Mesendoderm (in vitro differentiated cells): ENCODE measurements at regions not wholly inside any gene's neighbourhood (a gene's known extent, or its start where the extent isn't known, plus 50 kb on each side); places are given as distances from the start of the nearest gene placed in this dataset.
"Not testable (repeated sequence)": the region's sequence is repeated elsewhere in the genome, so short reads cannot be mapped to it uniquely, and the experiment has no call there.

Source experiments
- DNase-seq: peaks from one replicate; pipeline ENCODE4 v3.0.0; 2013
- H2AK5ac ChIP-seq: 2 replicates; pipeline ENCODE4 v1.6.1; 2013; ENCODE audit warnings: low read length, inconsistent platforms
- H2BK120ac ChIP-seq: 2 replicates; pipeline ENCODE4 v1.6.1; 2013; ENCODE audit warnings: low read depth, mild to moderate bottlenecking, low read length, moderate library complexity, mixed read lengths
- H2BK15ac ChIP-seq: replicated peaks from 2 replicates; pipeline ENCODE4 v1.6.1; 2013; ENCODE audit warnings: low read depth, mild to moderate bottlenecking, moderate library complexity
- H2BK5ac ChIP-seq: 2 replicates; pipeline ENCODE4 v1.6.1; 2013; ENCODE audit warnings: low read length, inconsistent platforms
- H3K18ac ChIP-seq: 2 replicates; pipeline ENCODE4 v1.6.1; 2013; ENCODE audit warnings: mild to moderate bottlenecking, low read length, mixed read lengths
- H3K23ac ChIP-seq: one replicate; pipeline ENCODE4 v1.6.1; 2013; ENCODE audit warnings: low read length
- H3K27ac ChIP-seq: 2 replicates; pipeline ENCODE4 v1.5.1; 2013; ENCODE audit warnings: low read depth, mild to moderate bottlenecking, inconsistent platforms, low read length, moderate library complexity
- H3K27me3 ChIP-seq: 2 replicates; pipeline ENCODE4 v1.6.1; 2013; ENCODE audit warnings: low read length, control low read depth, mild to moderate bottlenecking, inconsistent platforms; ENCODE audit not compliant: insufficient read depth, poor library complexity
- H3K36me3 ChIP-seq: 2 replicates; pipeline ENCODE4 v1.6.1; 2013; ENCODE audit warnings: low read length, inconsistent platforms; ENCODE audit not compliant: control insufficient read depth, insufficient read depth
- H3K4ac ChIP-seq: one replicate; pipeline ENCODE4 v1.6.1; 2013; ENCODE audit warnings: low read depth, mild to moderate bottlenecking, low read length, moderate library complexity
- H3K4me1 ChIP-seq: 2 replicates; pipeline ENCODE4 v1.6.1; 2013; ENCODE audit warnings: low read depth, low read length, inconsistent platforms; ENCODE audit not compliant: control insufficient read depth
- H3K4me2 ChIP-seq: 2 replicates; pipeline ENCODE4 v1.6.1; 2013; ENCODE audit warnings: low read length
- H3K4me3 ChIP-seq: 2 replicates; pipeline ENCODE4 v1.5.1; 2013; ENCODE audit warnings: mild to moderate bottlenecking, low read length
- H3K56ac ChIP-seq: one replicate; pipeline ENCODE4 v1.6.1; 2013; ENCODE audit warnings: low read length
- H3K79me1 ChIP-seq: 2 replicates; pipeline ENCODE4 v1.6.1; 2013; ENCODE audit warnings: low read length, inconsistent platforms
- H3K79me2 ChIP-seq: 2 replicates; pipeline ENCODE4 v1.6.1; 2013; ENCODE audit warnings: mild to moderate bottlenecking, low read length; ENCODE audit not compliant: control insufficient read depth, insufficient read depth
- H3K9ac ChIP-seq: 2 replicates; pipeline ENCODE4 v1.6.1; 2013; ENCODE audit warnings: low read length, inconsistent platforms
- H4K5ac ChIP-seq: one replicate; pipeline ENCODE4 v1.6.1; 2013; ENCODE audit warnings: low read length
- H4K8ac ChIP-seq: one replicate; pipeline ENCODE4 v1.6.1; 2013; ENCODE audit warnings: low read depth, mild to moderate bottlenecking, control low read depth, low read length, moderate library complexity
- WGBS: extraction: QIAGEN DNeasy Blood & Tissue Kit; methylation state at CpG from one replicate; pipeline ENCODE4 v1.1.7; 2013; ENCODE audit warnings: low lambda C conversion rate, missing lambda C conversion rate; ENCODE audit not compliant: insufficient coverage; ENCODE audit errors: extremely low coverage; 5-methylcytosine and 5-hydroxymethylcytosine counted together

DNA sequence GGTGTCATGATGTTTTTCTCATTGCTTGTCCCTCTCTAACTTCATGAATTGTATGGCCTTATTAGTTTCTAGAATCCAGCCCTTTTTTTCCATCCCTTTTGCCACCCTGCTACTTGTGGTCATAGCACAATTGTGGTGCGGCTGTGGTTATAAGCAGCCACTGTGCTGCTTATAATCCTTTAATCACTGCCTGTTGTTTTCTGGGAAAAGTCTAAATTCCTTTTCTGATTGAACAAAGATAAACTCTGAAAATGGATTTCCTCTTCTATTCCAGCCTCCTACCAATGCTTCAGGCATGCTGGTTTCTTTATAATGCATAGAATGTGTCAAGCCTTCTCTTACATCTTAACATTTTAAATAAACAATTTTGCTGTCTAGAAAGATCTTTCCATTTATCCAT, 319.5 kb downstream of the C3orf38 start:
- Histone ChIP-seq H3K23ac (no peak overlapping the region), H3K9ac (no peak overlapping the region), H2BK5ac (no peak overlapping the region), H4K5ac (no peak overlapping the region), H2AK5ac (no peak overlapping the region), H3K79me2 (no peaks in the 10 kb centered on the region), H2BK15ac (no peak overlapping the region), H3K18ac (no peak overlapping the region), H3K4me3 (no peak overlapping the region), H3K36me3 (no peaks in the 10 kb centered on the region), H3K79me1 (no peaks in the 10 kb centered on the region), H3K56ac (no peak overlapping the region), H3K27me3 (no peaks in the 10 kb centered on the region), H2BK120ac (no peak overlapping the region), H3K4me2 (no peak overlapping the region), H4K8ac (no peak overlapping the region), H3K4me1 (no peaks in the 10 kb centered on the region), H3K4ac (no peak overlapping the region), H3K27ac (no peak overlapping the region)
- no CpG with 5 or more reads among the region's 1 CpG for WGBS
- DNase-seq = no peak

DNA sequence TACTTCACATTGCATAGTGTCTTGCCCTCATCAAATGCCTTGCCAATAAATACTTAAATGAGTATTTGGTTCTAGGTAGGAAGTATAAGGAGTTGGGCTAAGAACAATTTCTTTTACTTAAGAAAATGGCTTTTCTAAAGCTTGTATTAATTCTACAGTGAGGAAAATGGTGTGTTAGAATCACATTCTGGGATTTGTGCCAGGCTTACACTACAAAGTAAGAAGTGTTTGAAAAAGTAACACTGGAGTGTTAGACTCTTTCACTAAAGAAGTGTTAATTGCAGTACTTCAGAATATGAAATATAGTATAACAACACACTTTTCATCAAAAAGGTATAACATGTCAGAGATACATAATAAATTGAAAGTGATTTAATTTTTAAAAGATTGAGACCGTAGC, 328.7 kb downstream of the C3orf38 start:
- WGBS = 100% methylated on average over 1 of the region's 1 CpG
- H3K23ac ChIP-seq = no peak overlapping the region

DNA sequence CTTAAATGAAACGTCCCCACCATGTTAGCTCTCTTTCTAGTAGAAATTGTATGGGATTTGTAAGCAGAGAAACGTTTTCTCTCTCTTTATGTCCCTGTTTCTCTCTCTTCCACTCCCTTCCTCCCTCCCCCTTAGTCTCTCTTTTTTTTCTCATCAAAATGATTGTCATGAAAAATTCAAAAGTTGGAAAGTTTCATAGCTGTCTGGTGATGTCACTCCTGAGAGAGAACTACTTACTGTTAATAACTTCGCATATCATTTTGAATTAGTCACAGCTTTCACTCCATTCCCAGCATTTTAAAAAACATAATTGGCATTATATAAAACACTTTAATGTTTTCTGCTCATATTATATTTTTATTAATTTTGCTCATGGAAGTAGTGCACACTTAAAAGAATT, 331.1 kb downstream of the C3orf38 start:
- Histone ChIP-seq H3K9ac (no peak overlapping the region), H2AK5ac (no peak overlapping the region), H2BK5ac (no peak overlapping the region), H3K4me1 (no peaks in the 10 kb centered on the region), H3K18ac (no peak overlapping the region), H3K4me2 (no peak overlapping the region), H3K27me3 (no peaks in the 10 kb centered on the region), H3K27ac (no peak overlapping the region), H3K36me3 (no peaks in the 10 kb centered on the region), H3K56ac (no peak overlapping the region), H3K23ac (no peak overlapping the region), H3K79me2 (no peaks in the 10 kb centered on the region), H3K4me3 (no peak overlapping the region), H3K79me1 (no peaks in the 10 kb centered on the region), H4K5ac (no peak overlapping the region), H2BK15ac (no peak overlapping the region), H3K4ac (no peak overlapping the region), H2BK120ac (no peak overlapping the region), H4K8ac (no peak overlapping the region)
- no peak for DNase-seq
- no CpG with 5 or more reads among the region's 3 CpGs for WGBS

More for the DNA sequence above, 328.7 kb downstream of the C3orf38 start:
- Histone ChIP-seq H2AK5ac (no peak overlapping the region), H3K27me3 (no peaks in the 10 kb centered on the region), H2BK15ac (no peak overlapping the region), H3K4me3 (no peak overlapping the region), H3K27ac (no peak overlapping the region), H4K5ac (no peak overlapping the region), H3K18ac (no peak overlapping the region), H3K36me3 (no peaks in the 10 kb centered on the region), H2BK5ac (no peak overlapping the region), H3K4me2 (no peak overlapping the region), H3K4me1 (no peaks in the 10 kb centered on the region), H2BK120ac (no peak overlapping the region), H4K8ac (no peak overlapping the region), H3K79me2 (no peaks in the 10 kb centered on the region), H3K4ac (no peak overlapping the region), H3K9ac (no peak overlapping the region), H3K79me1 (no peaks in the 10 kb centered on the region), H3K56ac (no peak overlapping the region)
- no peak for DNase-seq

DNA sequence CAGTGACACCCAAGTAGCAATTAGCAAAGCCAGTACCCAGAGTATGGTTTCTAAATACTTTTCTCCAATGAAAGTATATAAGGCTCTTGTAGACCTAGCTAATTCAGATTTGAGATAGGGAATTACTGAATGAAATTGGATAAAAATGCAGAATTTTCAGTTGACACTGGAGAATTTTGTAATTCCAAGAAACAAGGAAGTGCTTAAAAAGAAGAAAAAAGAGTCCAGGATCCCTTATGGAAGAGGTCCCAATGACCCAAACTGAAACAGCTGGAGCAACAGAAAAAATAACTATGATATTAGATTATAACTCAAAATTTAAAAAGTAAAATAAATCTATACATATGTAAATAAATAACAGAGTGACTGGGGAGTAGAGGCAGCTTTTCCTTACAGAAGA, 335.2 kb downstream of the C3orf38 start:
- Histone ChIP-seq H3K56ac (no peak overlapping the region), H3K79me1 (no peaks in the 10 kb centered on the region), H3K9ac (no peak overlapping the region), H3K18ac (no peak overlapping the region), H3K36me3 (no peaks in the 10 kb centered on the region), H3K4me1 (no peaks in the 10 kb centered on the region), H3K27ac (no peak overlapping the region), H2BK5ac (no peak overlapping the region), H3K23ac (no peak overlapping the region), H2BK15ac (no peak overlapping the region), H2BK120ac (no peak overlapping the region), H3K27me3 (no peaks in the 10 kb centered on the region), H3K4me2 (no peak overlapping the region), H3K79me2 (no peaks in the 10 kb centered on the region), H3K4ac (no peak overlapping the region), H4K5ac (no peak overlapping the region), H2AK5ac (no peak overlapping the region), H3K4me3 (no peak overlapping the region), H4K8ac (no peak overlapping the region)
- DNase-seq = no peak

DNA sequence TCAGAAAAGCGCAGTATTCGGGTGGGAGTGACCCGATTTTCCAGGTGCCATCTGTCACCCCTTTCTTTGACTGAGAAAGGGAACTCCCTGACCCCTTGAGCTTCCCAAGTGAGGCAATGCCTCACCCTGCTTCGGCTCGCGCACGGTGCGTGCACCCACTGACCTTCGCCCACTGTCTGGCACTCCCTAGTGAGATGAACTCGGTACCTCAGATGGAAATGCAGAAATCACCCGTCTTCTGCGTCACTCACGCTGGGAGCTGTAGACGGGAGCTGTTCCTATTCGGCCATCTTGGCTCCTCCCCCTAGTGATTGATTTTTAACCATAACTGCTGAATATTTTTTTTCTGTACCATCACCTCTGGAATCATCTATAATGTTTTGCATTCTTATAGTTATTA, 359.1 kb downstream of the C3orf38 start:
- H3K4me3 ChIP-seq, H3K4ac ChIP-seq, H3K79me1 ChIP-seq, H4K8ac ChIP-seq, H2BK5ac ChIP-seq, H3K36me3 ChIP-seq, H3K27me3 ChIP-seq, H2BK15ac ChIP-seq, H3K27ac ChIP-seq, DNase-seq, H2BK120ac ChIP-seq, H4K5ac ChIP-seq, H2AK5ac ChIP-seq, H3K56ac ChIP-seq, H3K4me1 ChIP-seq, H3K9ac ChIP-seq, H3K18ac ChIP-seq, H3K23ac ChIP-seq, H3K79me2 ChIP-seq, H3K4me2 ChIP-seq: not testable (repeated sequence)
- WGBS = no CpG with 5 or more reads among the region's 15 CpGs

DNA sequence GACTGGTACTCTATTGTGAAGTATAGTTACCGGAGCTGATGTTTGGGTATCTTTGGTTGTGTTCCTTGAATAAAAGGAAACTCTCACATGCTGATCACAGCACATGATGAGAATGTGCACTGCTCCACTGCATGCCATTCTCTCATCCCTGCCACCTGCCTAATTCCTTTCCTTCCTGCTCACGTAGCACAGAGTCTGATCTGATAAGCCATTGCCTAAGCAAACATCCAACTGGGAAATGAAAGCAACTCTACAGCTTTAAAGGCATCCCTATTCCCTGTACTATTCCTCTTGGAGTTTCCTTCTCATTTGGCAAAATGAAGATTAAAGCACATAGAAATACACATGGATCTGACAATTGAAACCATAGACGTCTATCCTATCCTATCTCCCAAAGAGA, 359.8 kb downstream of the C3orf38 start:
- WGBS = no CpG with 5 or more reads among the region's 3 CpGs

More for the DNA sequence above, 359.8 kb downstream of the C3orf38 start:
- Histone ChIP-seq H4K5ac (no peak overlapping the region), H2BK15ac (no peak overlapping the region), H2BK120ac (no peak overlapping the region), H3K79me2 (no peaks in the 10 kb centered on the region), H3K27ac (no peak overlapping the region), H3K36me3 (no peaks in the 10 kb centered on the region), H3K4me2 (no peak overlapping the region), H3K56ac (no peak overlapping the region), H3K4me1 (no peaks in the 10 kb centered on the region), H2AK5ac (no peak overlapping the region), H3K4me3 (no peak overlapping the region), H3K27me3 (no peaks in the 10 kb centered on the region), H3K23ac (no peak overlapping the region), H3K4ac (no peak overlapping the region), H3K79me1 (no peaks in the 10 kb centered on the region), H3K9ac (no peak overlapping the region), H3K18ac (no peak overlapping the region), H2BK5ac (no peak overlapping the region), H4K8ac (no peak overlapping the region)
- DNase-seq = no peak
